ENCODE measurements at regions not wholly inside any gene's neighbourhood (a gene's known extent, or its start where the extent isn't known, plus 50 kb on each side); places are given as distances from the start of the nearest gene placed in this dataset.

DNA sequence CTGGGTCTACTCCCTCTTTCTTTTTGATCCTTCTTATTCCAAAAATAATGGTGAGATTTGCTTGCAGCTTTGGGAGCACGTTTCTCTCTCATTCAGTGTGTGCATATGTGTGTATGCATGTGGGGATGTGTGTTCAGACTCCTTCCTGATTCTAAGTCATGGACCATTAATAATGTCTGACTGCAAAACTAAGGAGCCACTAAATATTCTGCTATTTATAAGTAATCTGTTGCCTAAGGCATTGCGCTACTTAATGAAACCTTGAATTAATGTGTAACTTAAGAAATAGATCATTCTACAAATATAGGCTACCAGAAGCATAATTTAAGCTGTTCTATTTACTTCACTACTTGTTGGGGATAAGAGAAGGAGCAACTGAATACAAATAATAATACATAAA, 182.1 kb downstream of the TFCP2L1 start:
- no peak for TF ChIP-seq POLR2A (IDR thresholded peaks at IDR 0.05; ENCODE audit: insufficient read depth in 1 of 2, low read depth in 2 of 2, low read length in 2 of 2)
- TF ChIP-seq CTCF (CRISPR knock-in tag; IDR thresholded peaks at IDR 0.05): no peak
- no peak for TF ChIP-seq SP1 (IDR thresholded peaks at IDR 0.05)
- TF ChIP-seq SP1 (CRISPR knock-in tag; IDR thresholded peaks at IDR 0.05): no peak
- TF ChIP-seq TAF1 (CRISPR knock-in tag; IDR thresholded peaks at IDR 0.05): no peak
- no peak for TF ChIP-seq TCF7L2 (IDR thresholded peaks at IDR 0.05; ENCODE audit: low read depth, low read length)
- no peak for TF ChIP-seq EZH2 (conservative IDR thresholded peaks at IDR 0.05; ENCODE audit: low read depth, low read length)
- TF ChIP-seq MAF1 (CRISPR knock-in tag; IDR thresholded peaks at IDR 0.05; ENCODE audit: borderline replicate concordance): no peak
- no peak for TF ChIP-seq ZNF142 (CRISPR knock-in tag; IDR thresholded peaks at IDR 0.05)
- TF ChIP-seq ZC3H4 (CRISPR knock-in tag; IDR thresholded peaks at IDR 0.05; ENCODE audit: borderline replicate concordance): no peak
- TF ChIP-seq ZNF30 (CRISPR knock-in tag; IDR thresholded peaks at IDR 0.05): no peak

Data from HepG2 (cell line).